ENCODE measurements at regions not wholly inside any gene's neighbourhood (a gene's known extent, or its start where the extent isn't known, plus 50 kb on each side); places are given as distances from the start of the nearest gene placed in this dataset.

DNA sequence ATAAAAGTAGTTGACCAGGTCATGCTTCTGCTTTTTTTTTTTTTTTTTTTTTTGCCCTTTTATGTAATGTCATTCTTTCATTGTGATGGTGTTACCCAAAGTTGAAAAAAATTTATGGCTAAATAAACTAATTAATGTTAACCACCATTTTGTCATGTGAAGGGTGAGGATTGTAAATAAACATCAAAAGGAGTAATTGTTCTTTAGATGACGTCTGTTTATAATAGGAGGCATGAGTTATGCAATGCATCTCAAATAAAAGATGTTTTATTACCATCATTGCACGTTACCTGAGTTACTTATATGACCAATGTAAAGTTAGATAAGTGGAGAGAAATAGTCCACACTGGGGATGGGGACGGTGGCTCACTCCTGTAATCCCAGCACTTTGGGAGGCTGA is 349.9 kb upstream of the PDE3A start:
- H2AFZ ChIP-seq (ENCODE audit: insufficient read depth, low read depth, low read length, poor library complexity, severe bottlenecking) = no peak overlapping the region
- ChIA-PET CTCF (no interaction called here), POLR2A (no interaction called here)
- no peaks in the 10 kb centered on the region for H3K9me3 ChIP-seq (ENCODE audit: control extremely low read depth in 1 of 3, control insufficient read depth in 2 of 3, insufficient read depth in 1 of 3, low read length in 2 of 3)
- H3K27ac ChIP-seq (ENCODE audit: low read length in 2 of 2) = no peak overlapping the region
- no peaks in the 10 kb centered on the region for H3K27me3 ChIP-seq (replicated peaks in 1 of 4; ENCODE audit: control extremely low read depth in 1 of 4, control insufficient read depth in 3 of 4, insufficient read depth in 4 of 4, low read length in 3 of 4)
- Mint-ChIP-seq H3K27me3 (no peaks in the 10 kb centered on the region), H3K9me3 (ENCODE audit: insufficient read depth) (peaks cover 3% of the 10 kb centered on the region), H3K27ac (no peak overlapping the region), H3K4me1 (no peaks in the 10 kb centered on the region), H3K4me3 (no peak overlapping the region)
- ATAC-seq (ENCODE audit: low read depth) (no peak), DNase-seq (no peak)
- intact Hi-C loops (cut with micrococcal nuclease) = no loop called here
- TF ChIP-seq, protein P1, sequence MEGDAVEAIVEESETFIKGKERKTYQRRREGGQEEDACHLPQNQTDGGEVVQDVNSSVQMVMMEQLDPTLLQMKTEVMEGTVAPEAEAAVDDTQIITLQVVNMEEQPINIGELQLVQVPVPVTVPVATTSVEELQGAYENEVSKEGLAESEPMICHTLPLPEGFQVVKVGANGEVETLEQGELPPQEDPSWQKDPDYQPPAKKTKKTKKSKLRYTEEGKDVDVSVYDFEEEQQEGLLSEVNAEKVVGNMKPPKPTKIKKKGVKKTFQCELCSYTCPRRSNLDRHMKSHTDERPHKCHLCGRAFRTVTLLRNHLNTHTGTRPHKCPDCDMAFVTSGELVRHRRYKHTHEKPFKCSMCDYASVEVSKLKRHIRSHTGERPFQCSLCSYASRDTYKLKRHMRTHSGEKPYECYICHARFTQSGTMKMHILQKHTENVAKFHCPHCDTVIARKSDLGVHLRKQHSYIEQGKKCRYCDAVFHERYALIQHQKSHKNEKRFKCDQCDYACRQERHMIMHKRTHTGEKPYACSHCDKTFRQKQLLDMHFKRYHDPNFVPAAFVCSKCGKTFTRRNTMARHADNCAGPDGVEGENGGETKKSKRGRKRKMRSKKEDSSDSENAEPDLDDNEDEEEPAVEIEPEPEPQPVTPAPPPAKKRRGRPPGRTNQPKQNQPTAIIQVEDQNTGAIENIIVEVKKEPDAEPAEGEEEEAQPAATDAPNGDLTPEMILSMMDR (IDR thresholded peaks at IDR 0.05) = no peak
- TF ChIP-seq EZH2 (IDR thresholded peaks at IDR 0.05; ENCODE audit: borderline replicate concordance, insufficient read depth, low read depth, low read length, poor library complexity, severe bottlenecking) = no peak
- no CpG with 5 or more reads among the region's 3 CpGs for WGBS (ENCODE audit: insufficient coverage)
- H3K36me3 ChIP-seq (replicated peaks in 1 of 2; ENCODE audit: control extremely low read depth in 1 of 2, control insufficient read depth in 1 of 2, extremely low read depth in 1 of 2, insufficient read depth in 2 of 2, low read length in 1 of 2) = no peaks in the 10 kb centered on the region
- H3K9ac ChIP-seq (ENCODE audit: low read length) = no peak overlapping the region
- H4K20me1 ChIP-seq (ENCODE audit: control insufficient read depth, insufficient read depth, low read length, poor library complexity, severe bottlenecking) = no peaks in the 10 kb centered on the region
- no peak overlapping the region for H3K4me2 ChIP-seq (replicated peaks; ENCODE audit: low read depth, low read length, poor library complexity, severe bottlenecking)
- no peaks in the 10 kb centered on the region for H3K4me1 ChIP-seq (ENCODE audit: control insufficient read depth in 2 of 2, insufficient read depth in 2 of 2, low read length in 2 of 2)
- no peaks in the 10 kb centered on the region for H3K79me2 ChIP-seq (ENCODE audit: control insufficient read depth, insufficient read depth, low read length)
- H3K4me3 ChIP-seq (ENCODE audit: control extremely low read depth in 1 of 5, extremely low read depth in 1 of 5, insufficient read depth in 1 of 5, low read depth in 2 of 5, low read length in 4 of 5) = no peak overlapping the region

DNA sequence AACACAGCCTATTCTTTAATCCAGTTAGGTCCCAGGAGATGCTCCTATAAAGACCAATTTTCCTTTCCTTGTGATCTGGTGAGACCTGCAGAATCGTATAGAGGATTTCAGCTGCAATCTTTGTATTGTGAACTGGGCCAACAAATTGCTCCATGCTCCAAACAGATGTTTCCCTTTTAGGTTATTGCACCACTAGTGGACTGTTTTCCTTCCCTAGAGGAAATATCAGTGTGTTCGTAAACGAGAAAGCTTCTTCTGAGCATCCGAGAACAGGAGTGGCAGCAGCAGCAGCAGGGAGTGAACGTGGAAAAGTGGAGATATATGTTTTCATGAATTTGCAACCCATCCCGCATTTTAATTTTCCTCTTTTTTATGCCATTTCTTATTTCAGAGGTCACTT is 344.1 kb upstream of the PDE3A start:
- no peak for ATAC-seq (ENCODE audit: low read depth)
- intact Hi-C loops (cut with micrococcal nuclease) = no loop called here
- Histone ChIP-seq H3K79me2 (ENCODE audit: control insufficient read depth, insufficient read depth, low read length) (no peaks in the 10 kb centered on the region), H3K9me3 (ENCODE audit: control extremely low read depth in 1 of 3, control insufficient read depth in 2 of 3, insufficient read depth in 1 of 3, low read length in 2 of 3) (no peaks in the 10 kb centered on the region), H3K4me1 (ENCODE audit: control insufficient read depth in 2 of 2, insufficient read depth in 2 of 2, low read length in 2 of 2) (no peaks in the 10 kb centered on the region), H3K27ac (ENCODE audit: low read length in 2 of 2) (no peak overlapping the region), H4K20me1 (ENCODE audit: control insufficient read depth, insufficient read depth, low read length, poor library complexity, severe bottlenecking) (no peaks in the 10 kb centered on the region), H3K27me3 (replicated peaks in 1 of 4; ENCODE audit: control extremely low read depth in 1 of 4, control insufficient read depth in 3 of 4, insufficient read depth in 4 of 4, low read length in 3 of 4) (no peaks in the 10 kb centered on the region), H2AFZ (ENCODE audit: insufficient read depth, low read depth, low read length, poor library complexity, severe bottlenecking) (no peak overlapping the region), H3K9ac (ENCODE audit: low read length) (no peak overlapping the region), H3K36me3 (replicated peaks in 1 of 2; ENCODE audit: control extremely low read depth in 1 of 2, control insufficient read depth in 1 of 2, extremely low read depth in 1 of 2, insufficient read depth in 2 of 2, low read length in 1 of 2) (no peaks in the 10 kb centered on the region), H3K4me3 (ENCODE audit: control extremely low read depth in 1 of 5, extremely low read depth in 1 of 5, insufficient read depth in 1 of 5, low read depth in 2 of 5, low read length in 4 of 5) (no peak overlapping the region), H3K4me2 (replicated peaks; ENCODE audit: low read depth, low read length, poor library complexity, severe bottlenecking) (no peak overlapping the region)
- Mint-ChIP-seq H3K4me3 (no peak overlapping the region), H3K27ac (no peak overlapping the region), H3K4me1 (no peaks in the 10 kb centered on the region), H3K9me3 (ENCODE audit: insufficient read depth) (peaks cover 4% of the 10 kb centered on the region), H3K27me3 (no peaks in the 10 kb centered on the region)
- TF ChIP-seq, protein P1 (IDR thresholded peaks at IDR 0.05) = no peak
- TF ChIP-seq EZH2 (IDR thresholded peaks at IDR 0.05; ENCODE audit: borderline replicate concordance, insufficient read depth, low read depth, low read length, poor library complexity, severe bottlenecking) = no peak
- no CpG with 5 or more reads among the region's 6 CpGs for WGBS (ENCODE audit: insufficient coverage)
- CTCF ChIA-PET = no interaction called here
- POLR2A ChIA-PET = no interaction called here
- DNase-seq = no peak

All from B cell (primary cell).